GM23338 (cell line): ENCODE measurements at regions not wholly inside any gene's neighbourhood (a gene's known extent, or its start where the extent isn't known, plus 50 kb on each side); places are given as distances from the start of the nearest gene placed in this dataset.

Source experiments
- ATAC-seq: fragments of 200-7000 bp; cut with Tn5 transposase; 3 replicates; pipeline ENCODE4 v1.9.1; 2020
- DNase-seq: peaks from one replicate; pipeline ENCODE4 v3.0.0-alpha.2; 2015; ENCODE audit warnings: low spot score
- H2AFZ ChIP-seq: fragments of 200-600 bp; sonication (generic); 2 replicates; pipeline ENCODE4 v1.8.0; 2016; ENCODE audit warnings: antibody characterized with exemption, mild to moderate bottlenecking, moderate library complexity
- H3F3A ChIP-seq: fragments of 200-600 bp; sonication (generic); replicated peaks from 2 replicates; pipeline ENCODE4 v1.8.0; 2017; ENCODE audit warnings: antibody characterized with exemption, mixed run types, low read depth
- H3K27ac ChIP-seq: fragments of 200-600 bp; sonication (generic); 2 replicates; pipeline ENCODE4 v1.6.1; 2016; ENCODE audit warnings: low read depth
- H3K27me3 ChIP-seq: fragments of 200-600 bp; sonication (generic); 2 replicates; pipeline ENCODE4 v1.8.0; 2016; ENCODE audit warnings: mild to moderate bottlenecking, mixed run types, moderate library complexity; ENCODE audit not compliant: insufficient read depth
- H3K36me3 ChIP-seq: fragments of 200-600 bp; sonication (generic); 2 replicates; pipeline ENCODE4 v1.8.0; 2016; ENCODE audit warnings: mild to moderate bottlenecking; ENCODE audit not compliant: insufficient read depth
- H3K4me1 ChIP-seq: fragments of 200-600 bp; sonication (generic); 2 replicates; pipeline ENCODE4 v1.8.0; 2016; ENCODE audit warnings: mild to moderate bottlenecking, moderate library complexity; ENCODE audit not compliant: insufficient read depth
- H3K4me2 ChIP-seq: fragments of 200-600 bp; sonication (generic); 2 replicates; pipeline ENCODE4 v1.7.1; 2017; ENCODE audit warnings: mixed run types
- H3K4me3 ChIP-seq: fragments of 200-600 bp; sonication (generic); 2 replicates; pipeline ENCODE4 v1.6.1; 2016; ENCODE audit warnings: mixed run types
- H3K79me2 ChIP-seq: fragments of 200-600 bp; sonication (generic); replicated peaks from 2 replicates; pipeline ENCODE4 v1.8.0; 2017; ENCODE audit warnings: mild to moderate bottlenecking; ENCODE audit not compliant: insufficient read depth
- H3K9me2 ChIP-seq: fragments of 200-600 bp; sonication (generic); 2 replicates; pipeline ENCODE4 v1.8.0; 2017; ENCODE audit not compliant: insufficient read depth
- H4K20me1 ChIP-seq: fragments of 200-600 bp; sonication (generic); replicated peaks from 2 replicates; pipeline ENCODE4 v1.8.0; 2017; ENCODE audit warnings: mild to moderate bottlenecking; ENCODE audit not compliant: insufficient read depth
- H3K27ac Mint-ChIP-seq: 2 replicates; pipeline ENCODE4 v1.8.0; 2020; ENCODE audit warnings: inconsistent platforms, mild to moderate bottlenecking, moderate library complexity, mixed read lengths
- H3K27me3 Mint-ChIP-seq: 3 replicates; pipeline ENCODE4 v1.8.0; 2022; ENCODE audit warnings: low read depth, mild to moderate bottlenecking, moderate library complexity, mixed read lengths, inconsistent platforms; ENCODE audit not compliant: insufficient read depth, poor library complexity
- H3K36me3 Mint-ChIP-seq: 3 replicates; pipeline ENCODE4 v1.8.0; 2021; ENCODE audit warnings: low read depth, mild to moderate bottlenecking, inconsistent platforms, moderate library complexity, mixed read lengths
- H3K4me1 Mint-ChIP-seq: 3 replicates; pipeline ENCODE4 v1.8.0; 2020; ENCODE audit warnings: mild to moderate bottlenecking, inconsistent platforms, mixed read lengths
- H3K4me3 Mint-ChIP-seq: 3 replicates; pipeline ENCODE4 v1.8.0; 2021; ENCODE audit warnings: moderate library complexity, mild to moderate bottlenecking, inconsistent platforms, mixed read lengths
- H3K9me3 Mint-ChIP-seq: 3 replicates; pipeline ENCODE4 v1.8.0; 2020; ENCODE audit warnings: moderate library complexity, mild to moderate bottlenecking, inconsistent platforms, mixed read lengths
- CREB1 ChIP-seq: fragments of 250-450 bp; sonication (Bioruptor Pico); IDR thresholded peaks from 2 replicates; pipeline ENCODE4 v1.5.0; 2020; ENCODE audit warnings: low read depth, mild to moderate bottlenecking, moderate library complexity
- CTCF ChIP-seq, 2 experiments: fragments of 200-600 bp in 1 of 2; sonication (generic) in 1 of 2; conservative IDR thresholded peaks; 2 replicates each; pipeline versions ENCODE4 v1.5.1 to v1.6.1; 2016 to 2017; ENCODE audit warnings: antibody characterized with exemption in 2 of 2, low read depth in 2 of 2, mild to moderate bottlenecking in 2 of 2, moderate library complexity in 1 of 2
- EZH2 ChIP-seq: fragments of 200-600 bp; sonication (generic); IDR thresholded peaks from one replicate; pipeline ENCODE4 v1.8.0; 2017; ENCODE audit warnings: antibody characterized with exemption, mild to moderate bottlenecking, low read depth; ENCODE audit not compliant: unreplicated experiment
- EZH2phosphoT487 ChIP-seq: fragments of 200-600 bp; sonication (generic); IDR thresholded peaks from one replicate; pipeline ENCODE4 v1.8.1; 2018; ENCODE audit warnings: antibody characterized with exemption; ENCODE audit not compliant: unreplicated experiment
- JUNB ChIP-seq: IDR thresholded peaks from one replicate; pipeline ENCODE4 v1.6.1; 2016; ENCODE audit warnings: antibody characterized with exemption; ENCODE audit not compliant: unreplicated experiment
- NANOG ChIP-seq: IDR thresholded peaks from 2 replicates; pipeline ENCODE4 v1.6.1; 2016; ENCODE audit warnings: antibody characterized with exemption, borderline replicate concordance
- POLR2AphosphoS5 ChIP-seq: IDR thresholded peaks from 2 replicates; pipeline ENCODE4 v1.6.1; 2016; ENCODE audit warnings: antibody characterized with exemption, low read depth
- STAT1 ChIP-seq: IDR thresholded peaks from one replicate; pipeline ENCODE4 v1.6.1; 2016; ENCODE audit warnings: antibody characterized with exemption; ENCODE audit not compliant: unreplicated experiment
- ZNF114 ChIP-seq: fragments of 250-450 bp; sonication (Bioruptor Pico); IDR thresholded peaks from 2 replicates; pipeline ENCODE4 v1.5.0; 2020; ENCODE audit warnings: mild to moderate bottlenecking, moderate library complexity
- ZNF331 ChIP-seq: fragments of 250-450 bp; sonication (Bioruptor Pico); IDR thresholded peaks from 2 replicates; pipeline ENCODE4 v1.5.0; 2020; ENCODE audit warnings: low read depth, mild to moderate bottlenecking, moderate library complexity
- TF ChIP-seq, protein P1 (sequence below): IDR thresholded peaks from one replicate; pipeline ENCODE4 v1.6.1; 2018; ENCODE audit warnings: antibody characterized with exemption; ENCODE audit not compliant: unreplicated experiment

GRCh38 chr4:65971686-65972085 lies 301.4 kb upstream of the EPHA5 start:
- Histone ChIP-seq H3F3A (no peaks in the 10 kb centered on the region), H3K27me3 (no peaks in the 10 kb centered on the region), H3K27ac (no peak overlapping the region), H3K79me2 (no peaks in the 10 kb centered on the region), H3K4me1 (no peaks in the 10 kb centered on the region), H4K20me1 (no peaks in the 10 kb centered on the region), H3K9me2 (no peaks in the 10 kb centered on the region), H2AFZ (peak overlapping the region; percentile 92; the same call in 1 of the 2 replicates), H3K4me3 (no peak overlapping the region), H3K36me3 (no peaks in the 10 kb centered on the region; the same call in 1 of the 2 replicates), H3K4me2 (no peak overlapping the region)
- TF ChIP-seq CREB1 (no peak), ZNF331 (no peak), POLR2AphosphoS5 (no peak), ZNF114 (CRISPR knock-in tag) (no peak), EZH2phosphoT487 (no peak), NANOG (no peak), EZH2 (no peak), JUNB (no peak), CTCF (conservative IDR thresholded peaks at IDR 0.05; ENCODE audit: low read depth in 2 of 2) (no peak), STAT1 (no peak)
- TF ChIP-seq, protein P1, sequence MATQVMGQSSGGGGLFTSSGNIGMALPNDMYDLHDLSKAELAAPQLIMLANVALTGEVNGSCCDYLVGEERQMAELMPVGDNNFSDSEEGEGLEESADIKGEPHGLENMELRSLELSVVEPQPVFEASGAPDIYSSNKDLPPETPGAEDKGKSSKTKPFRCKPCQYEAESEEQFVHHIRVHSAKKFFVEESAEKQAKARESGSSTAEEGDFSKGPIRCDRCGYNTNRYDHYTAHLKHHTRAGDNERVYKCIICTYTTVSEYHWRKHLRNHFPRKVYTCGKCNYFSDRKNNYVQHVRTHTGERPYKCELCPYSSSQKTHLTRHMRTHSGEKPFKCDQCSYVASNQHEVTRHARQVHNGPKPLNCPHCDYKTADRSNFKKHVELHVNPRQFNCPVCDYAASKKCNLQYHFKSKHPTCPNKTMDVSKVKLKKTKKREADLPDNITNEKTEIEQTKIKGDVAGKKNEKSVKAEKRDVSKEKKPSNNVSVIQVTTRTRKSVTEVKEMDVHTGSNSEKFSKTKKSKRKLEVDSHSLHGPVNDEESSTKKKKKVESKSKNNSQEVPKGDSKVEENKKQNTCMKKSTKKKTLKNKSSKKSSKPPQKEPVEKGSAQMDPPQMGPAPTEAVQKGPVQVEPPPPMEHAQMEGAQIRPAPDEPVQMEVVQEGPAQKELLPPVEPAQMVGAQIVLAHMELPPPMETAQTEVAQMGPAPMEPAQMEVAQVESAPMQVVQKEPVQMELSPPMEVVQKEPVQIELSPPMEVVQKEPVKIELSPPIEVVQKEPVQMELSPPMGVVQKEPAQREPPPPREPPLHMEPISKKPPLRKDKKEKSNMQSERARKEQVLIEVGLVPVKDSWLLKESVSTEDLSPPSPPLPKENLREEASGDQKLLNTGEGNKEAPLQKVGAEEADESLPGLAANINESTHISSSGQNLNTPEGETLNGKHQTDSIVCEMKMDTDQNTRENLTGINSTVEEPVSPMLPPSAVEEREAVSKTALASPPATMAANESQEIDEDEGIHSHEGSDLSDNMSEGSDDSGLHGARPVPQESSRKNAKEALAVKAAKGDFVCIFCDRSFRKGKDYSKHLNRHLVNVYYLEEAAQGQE = no peak
- DNase-seq (no peak), ATAC-seq (no peak)
- no peaks in the 10 kb centered on the region for H3K4me1 Mint-ChIP-seq
- peaks cover 5% of the 10 kb centered on the region; the same call in 2 of the 3 replicates for H3K36me3 Mint-ChIP-seq
- no peak overlapping the region for H3K4me3 Mint-ChIP-seq
- no peaks in the 10 kb centered on the region for H3K27me3 Mint-ChIP-seq
- peaks cover 6% of the 10 kb centered on the region for H3K9me3 Mint-ChIP-seq
- H3K27ac Mint-ChIP-seq = no peak overlapping the region
